ENCODE measurements at regions not wholly inside any gene's neighbourhood (a gene's known extent, or its start where the extent isn't known, plus 50 kb on each side); places are given as distances from the start of the nearest gene placed in this dataset.

DNA sequence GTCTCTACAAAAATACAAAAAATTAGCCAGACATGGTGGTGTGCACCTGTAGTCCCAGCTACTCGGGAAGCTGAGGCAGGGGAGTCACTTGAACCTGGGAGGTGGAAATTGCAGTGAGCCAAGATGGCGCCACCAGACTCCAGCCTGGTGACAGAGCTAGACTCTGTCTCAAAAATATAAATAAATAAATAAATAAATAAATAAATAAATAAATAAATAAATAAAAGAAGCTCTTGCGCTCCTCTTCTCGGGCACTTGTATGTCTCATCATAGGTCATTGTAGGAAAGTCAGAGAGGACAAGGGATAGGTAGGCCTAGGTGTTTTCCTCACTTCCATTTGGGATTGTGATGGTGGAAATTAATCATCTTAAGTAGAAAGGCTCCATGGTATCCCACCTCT, 252.8 kb downstream of the PIK3R1 start:
- Histone ChIP-seq H3K27ac (no peak overlapping the region), H3K4me1 (no peaks in the 10 kb centered on the region), H3K27me3 (no peaks in the 10 kb centered on the region), H3K36me3 (no peaks in the 10 kb centered on the region), H3K4me3 (no peak overlapping the region), H3K9me3 (no peaks in the 10 kb centered on the region)
- ATAC-seq (ENCODE audit: low FRiP score in 2 of 2) (no peak), DNase-seq (no peak)
- TF ChIP-seq POLR2AphosphoS5 (IDR thresholded peaks at IDR 0.05): no peak
- no peak for TF ChIP-seq EP300 (IDR thresholded peaks at IDR 0.05)
- TF ChIP-seq, protein P1, sequence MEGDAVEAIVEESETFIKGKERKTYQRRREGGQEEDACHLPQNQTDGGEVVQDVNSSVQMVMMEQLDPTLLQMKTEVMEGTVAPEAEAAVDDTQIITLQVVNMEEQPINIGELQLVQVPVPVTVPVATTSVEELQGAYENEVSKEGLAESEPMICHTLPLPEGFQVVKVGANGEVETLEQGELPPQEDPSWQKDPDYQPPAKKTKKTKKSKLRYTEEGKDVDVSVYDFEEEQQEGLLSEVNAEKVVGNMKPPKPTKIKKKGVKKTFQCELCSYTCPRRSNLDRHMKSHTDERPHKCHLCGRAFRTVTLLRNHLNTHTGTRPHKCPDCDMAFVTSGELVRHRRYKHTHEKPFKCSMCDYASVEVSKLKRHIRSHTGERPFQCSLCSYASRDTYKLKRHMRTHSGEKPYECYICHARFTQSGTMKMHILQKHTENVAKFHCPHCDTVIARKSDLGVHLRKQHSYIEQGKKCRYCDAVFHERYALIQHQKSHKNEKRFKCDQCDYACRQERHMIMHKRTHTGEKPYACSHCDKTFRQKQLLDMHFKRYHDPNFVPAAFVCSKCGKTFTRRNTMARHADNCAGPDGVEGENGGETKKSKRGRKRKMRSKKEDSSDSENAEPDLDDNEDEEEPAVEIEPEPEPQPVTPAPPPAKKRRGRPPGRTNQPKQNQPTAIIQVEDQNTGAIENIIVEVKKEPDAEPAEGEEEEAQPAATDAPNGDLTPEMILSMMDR (IDR thresholded peaks at IDR 0.05): no peak
- TF ChIP-seq POLR2A (IDR thresholded peaks at IDR 0.05): no peak
- 99% methylated on average over 4 of the region's 4 CpGs for WGBS, 2 donors

DNA sequence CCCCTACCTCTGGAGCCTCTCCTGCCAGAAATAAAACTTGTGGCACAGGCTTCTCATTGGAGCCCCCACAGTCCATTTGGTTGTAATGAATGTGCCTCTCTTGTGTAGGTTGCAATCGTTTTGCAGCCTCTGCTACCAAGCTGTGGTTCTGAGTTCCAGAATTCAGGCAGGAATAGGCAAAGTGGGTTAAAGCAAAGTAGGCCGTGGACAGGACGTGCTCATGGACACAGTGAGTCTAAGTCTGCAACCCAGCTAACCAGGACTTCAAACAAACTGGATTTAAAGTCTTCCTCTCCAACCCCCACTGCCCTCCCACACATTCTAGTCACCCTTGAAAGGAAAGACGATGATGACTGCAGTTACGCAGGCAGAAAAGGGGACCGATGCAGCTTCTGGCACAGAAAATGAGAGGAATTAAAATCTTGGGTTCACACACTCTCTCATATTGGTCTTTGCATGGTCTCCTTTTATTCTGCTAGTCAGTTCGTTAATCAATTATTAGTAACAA, 260.0 kb downstream of the PIK3R1 start:
- Histone ChIP-seq H3K4me1 (no peaks in the 10 kb centered on the region), H3K27ac (no peak overlapping the region), H3K27me3 (no peaks in the 10 kb centered on the region), H3K36me3 (no peaks in the 10 kb centered on the region), H3K9me3 (no peaks in the 10 kb centered on the region), H3K4me3 (no peak overlapping the region)
- TF ChIP-seq POLR2A (IDR thresholded peaks at IDR 0.05): no peak
- no peak for TF ChIP-seq POLR2AphosphoS5 (IDR thresholded peaks at IDR 0.05)
- TF ChIP-seq EP300 (IDR thresholded peaks at IDR 0.05): no peak
- TF ChIP-seq, protein P1 (IDR thresholded peaks at IDR 0.05): no peak
- ATAC-seq (ENCODE audit: low FRiP score in 2 of 2): no peak
- 90 to 96% methylated on average over 7 of the region's 7 CpGs for WGBS, 2 donors
- DNase-seq: no peak

DNA sequence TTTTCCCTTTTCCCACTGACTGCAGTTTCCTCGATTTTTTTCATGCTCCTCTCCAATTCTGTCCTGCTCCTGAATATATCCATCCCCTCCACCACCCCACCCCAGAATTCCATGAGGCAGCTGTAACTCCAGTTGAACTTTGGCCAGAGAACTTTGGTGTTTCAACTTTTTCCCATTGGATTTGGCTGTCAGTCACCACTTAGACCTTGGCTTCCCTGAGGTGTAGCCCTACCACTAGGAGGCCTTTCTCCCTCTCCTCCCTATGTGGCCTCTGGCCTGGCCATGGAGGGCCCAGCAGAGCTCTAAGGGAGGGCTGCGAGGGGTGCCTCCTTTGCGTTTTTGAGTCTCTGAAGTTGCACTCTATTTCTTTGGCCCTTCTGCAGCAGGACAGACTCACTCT, 261.3 kb downstream of the PIK3R1 start:
- H3K27ac ChIP-seq: no peak overlapping the region
- 91 to 93% methylated on average over 3 of the region's 3 CpGs for WGBS, 2 donors
- no peak overlapping the region for H3K4me3 ChIP-seq
- H3K27me3 ChIP-seq: no peaks in the 10 kb centered on the region
- H3K36me3 ChIP-seq: no peaks in the 10 kb centered on the region
- no peaks in the 10 kb centered on the region for H3K4me1 ChIP-seq
- no peak for TF ChIP-seq POLR2A (IDR thresholded peaks at IDR 0.05)
- TF ChIP-seq, protein P1 (IDR thresholded peaks at IDR 0.05): no peak
- TF ChIP-seq EP300 (IDR thresholded peaks at IDR 0.05): no peak
- TF ChIP-seq POLR2AphosphoS5 (IDR thresholded peaks at IDR 0.05): no peak
- DNase-seq (no peak), ATAC-seq (ENCODE audit: low FRiP score in 2 of 2) (no peak)
- H3K9me3 ChIP-seq: no peaks in the 10 kb centered on the region

DNA sequence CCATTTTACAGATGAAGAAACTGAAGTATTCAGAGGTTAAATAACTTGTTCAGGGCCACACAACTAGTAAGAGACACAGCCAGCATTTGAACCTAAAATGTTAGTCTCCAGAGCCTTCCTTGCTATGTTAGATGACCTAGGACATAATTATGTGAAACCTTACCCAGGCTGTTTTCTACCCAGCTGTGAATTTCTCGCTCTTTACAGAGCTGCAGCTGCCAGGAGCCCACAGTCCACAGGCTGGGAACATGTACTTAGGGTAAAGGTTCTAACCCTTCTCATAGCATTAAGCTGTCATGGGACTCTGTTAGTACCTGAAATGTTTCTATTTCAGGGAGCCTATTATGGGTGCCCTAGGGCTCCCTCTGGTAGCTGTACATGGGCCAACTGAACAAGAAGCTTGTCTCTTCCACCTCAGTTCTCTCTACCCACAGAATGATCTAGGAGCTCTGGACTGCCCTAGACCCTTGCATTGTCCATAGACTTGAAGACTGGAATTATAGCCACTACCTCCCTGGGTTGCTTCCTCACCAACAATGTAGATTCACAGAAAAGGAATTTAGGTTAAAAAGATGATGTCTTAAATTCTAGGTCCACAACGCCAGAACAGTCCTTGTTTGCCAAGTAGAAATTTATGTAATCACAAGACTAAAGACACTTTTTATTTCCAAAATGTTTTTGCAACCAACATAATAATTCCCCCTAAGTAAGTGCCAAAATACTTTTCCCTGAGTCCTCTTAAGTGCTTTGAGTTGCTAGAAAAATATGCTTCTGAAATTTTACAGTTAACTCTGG, 262.9 kb downstream of the PIK3R1 start:
- H3K4me3 ChIP-seq: no peak overlapping the region
- no peaks in the 10 kb centered on the region for H3K36me3 ChIP-seq
- no peak overlapping the region for H3K27ac ChIP-seq
- WGBS, 2 donors: 77 to 83% methylated on average over 2 of the region's 2 CpGs
- H3K4me1 ChIP-seq: no peaks in the 10 kb centered on the region
- H3K27me3 ChIP-seq: no peaks in the 10 kb centered on the region
- no peaks in the 10 kb centered on the region for H3K9me3 ChIP-seq
- DNase-seq: no peak
- TF ChIP-seq, protein P1 (IDR thresholded peaks at IDR 0.05): no peak
- TF ChIP-seq POLR2AphosphoS5 (IDR thresholded peaks at IDR 0.05) (no peak), POLR2A (IDR thresholded peaks at IDR 0.05) (no peak), EP300 (IDR thresholded peaks at IDR 0.05) (no peak)
- ATAC-seq (ENCODE audit: low FRiP score in 2 of 2): peak in 1 of 2 donors; percentile 60

DNA sequence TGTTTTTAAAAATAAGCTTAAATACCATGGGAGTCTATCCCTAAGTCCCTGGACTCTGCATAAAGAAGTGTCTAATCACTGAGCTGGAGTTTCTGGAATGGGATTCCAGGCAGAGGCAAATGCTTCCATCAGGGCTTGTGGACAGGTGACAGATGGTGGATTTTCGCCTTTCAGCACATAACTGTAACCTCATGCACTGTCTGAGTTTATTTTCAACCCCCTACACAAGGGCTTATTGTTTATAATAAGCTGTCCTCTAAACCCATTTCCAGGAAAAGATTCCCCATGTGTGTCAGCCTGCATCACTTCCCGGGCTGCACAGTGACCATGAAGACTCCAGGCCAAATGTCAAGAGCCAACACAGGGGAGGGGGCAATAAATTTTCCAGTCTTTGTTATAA, 264.0 kb downstream of the PIK3R1 start:
- no peaks in the 10 kb centered on the region for H3K4me1 ChIP-seq
- no peaks in the 10 kb centered on the region for H3K36me3 ChIP-seq
- DNase-seq: no peak
- ATAC-seq (ENCODE audit: low FRiP score in 2 of 2): no peak
- no peak overlapping the region for H3K27ac ChIP-seq
- H3K9me3 ChIP-seq: no peaks in the 10 kb centered on the region
- H3K4me3 ChIP-seq: no peak overlapping the region
- 67 to 68% methylated on average over 2 of the region's 2 CpGs for WGBS, 2 donors
- no peaks in the 10 kb centered on the region for H3K27me3 ChIP-seq
- no peak for TF ChIP-seq POLR2AphosphoS5 (IDR thresholded peaks at IDR 0.05)
- TF ChIP-seq, protein P1 (IDR thresholded peaks at IDR 0.05): no peak

Measured in upper lobe of left lung (tissue), 6 donors.